Daoy (cell line): ENCODE measurements at regions not wholly inside any gene's neighbourhood (a gene's known extent, or its start where the extent isn't known, plus 50 kb on each side); places are given as distances from the start of the nearest gene placed in this dataset.
A peak's percentile ranks its signal among the peaks of the same experiment; 100 is the strongest.

Experiments used
- DNase-seq: peaks from one replicate; pipeline ENCODE4 v3.0.0-alpha.2; 2015; ENCODE audit warnings: low read depth

GRCh38 chr3:189500798-189501495 is 130.2 kb upstream of the TP63 start:
- no peak for DNase-seq

GRCh38 chr3:189502256-189502655 is 128.9 kb upstream of the TP63 start:
- no peak for DNase-seq

- DNase-seq, result no peak
Observed at GRCh38 chr3:189502676-189503257, 128.4 kb upstream of the TP63 start.

- no peak for DNase-seq
Observed at GRCh38 chr3:189507856-189508255, 123.3 kb upstream of the TP63 start.

GRCh38 chr3:189508784-189509501 is 122.2 kb upstream of the TP63 start:
- no peak for DNase-seq

- no peak for DNase-seq
Observed at GRCh38 chr3:189512039-189512438, 119.2 kb upstream of the TP63 start.

GRCh38 chr3:189512821-189513220 is 118.4 kb upstream of the TP63 start:
- DNase-seq, result no peak

- no peak for DNase-seq
Observed at GRCh38 chr3:189513281-189514117, 117.7 kb upstream of the TP63 start.

- DNase-seq, result no peak
Observed at GRCh38 chr3:189516039-189516438, 115.2 kb upstream of the TP63 start.

GRCh38 chr3:189517981-189518380 is 113.2 kb upstream of the TP63 start:
- no peak for DNase-seq

GRCh38 chr3:189519458-189519857 is 111.7 kb upstream of the TP63 start:
- no peak for DNase-seq

GRCh38 chr3:189529468-189529867 is 101.7 kb upstream of the TP63 start:
- no peak for DNase-seq

GRCh38 chr3:189529889-189530471 is 101.2 kb upstream of the TP63 start:
- no peak for DNase-seq

- DNase-seq, result peak; percentile 68
Observed at GRCh38 chr3:189530822-189531221, 100.4 kb upstream of the TP63 start.

- DNase-seq, result no peak
Observed at GRCh38 chr3:189531271-189531670, 99.9 kb upstream of the TP63 start.

- DNase-seq, result no peak
Observed at GRCh38 chr3:189534531-189534930, 96.7 kb upstream of the TP63 start.

GRCh38 chr3:189537135-189537534 is 94.1 kb upstream of the TP63 start:
- no peak for DNase-seq

GRCh38 chr3:189547448-189547847 is 83.7 kb upstream of the TP63 start:
- no peak for DNase-seq

GRCh38 chr3:189548053-189548452 is 83.1 kb upstream of the TP63 start:
- DNase-seq, result no peak

- no peak for DNase-seq
Observed at GRCh38 chr3:189551007-189551406, 80.2 kb upstream of the TP63 start.

GRCh38 chr3:189554868-189555557 is 76.2 kb upstream of the TP63 start:
- no peak for DNase-seq
